ENCODE measurements at regions not wholly inside any gene's neighbourhood (a gene's known extent, or its start where the extent isn't known, plus 50 kb on each side); places are given as distances from the start of the nearest gene placed in this dataset.

DNA sequence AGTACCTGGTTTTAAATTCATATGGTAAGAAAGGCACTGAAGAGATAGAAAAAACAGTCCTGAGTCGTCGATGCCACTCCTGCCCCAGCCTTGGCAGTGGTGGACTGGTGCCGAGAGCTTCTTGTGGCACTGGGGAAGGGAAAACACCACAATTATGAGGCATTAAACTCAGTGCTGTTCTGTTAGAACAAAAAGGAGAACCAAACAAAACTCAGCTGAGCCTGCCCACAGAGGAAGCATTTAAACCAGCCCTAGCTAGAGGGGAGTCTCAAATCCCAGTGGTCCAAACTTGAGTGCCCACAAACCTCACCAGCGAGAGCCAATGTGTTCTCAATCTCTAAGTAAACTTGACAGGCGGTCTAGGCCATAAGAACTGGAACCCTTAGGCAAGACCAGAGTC, 1254.5 kb upstream of the FAM98A start:
- TF ChIP-seq, protein P1, sequence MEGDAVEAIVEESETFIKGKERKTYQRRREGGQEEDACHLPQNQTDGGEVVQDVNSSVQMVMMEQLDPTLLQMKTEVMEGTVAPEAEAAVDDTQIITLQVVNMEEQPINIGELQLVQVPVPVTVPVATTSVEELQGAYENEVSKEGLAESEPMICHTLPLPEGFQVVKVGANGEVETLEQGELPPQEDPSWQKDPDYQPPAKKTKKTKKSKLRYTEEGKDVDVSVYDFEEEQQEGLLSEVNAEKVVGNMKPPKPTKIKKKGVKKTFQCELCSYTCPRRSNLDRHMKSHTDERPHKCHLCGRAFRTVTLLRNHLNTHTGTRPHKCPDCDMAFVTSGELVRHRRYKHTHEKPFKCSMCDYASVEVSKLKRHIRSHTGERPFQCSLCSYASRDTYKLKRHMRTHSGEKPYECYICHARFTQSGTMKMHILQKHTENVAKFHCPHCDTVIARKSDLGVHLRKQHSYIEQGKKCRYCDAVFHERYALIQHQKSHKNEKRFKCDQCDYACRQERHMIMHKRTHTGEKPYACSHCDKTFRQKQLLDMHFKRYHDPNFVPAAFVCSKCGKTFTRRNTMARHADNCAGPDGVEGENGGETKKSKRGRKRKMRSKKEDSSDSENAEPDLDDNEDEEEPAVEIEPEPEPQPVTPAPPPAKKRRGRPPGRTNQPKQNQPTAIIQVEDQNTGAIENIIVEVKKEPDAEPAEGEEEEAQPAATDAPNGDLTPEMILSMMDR (IDR thresholded peaks at IDR 0.05; ENCODE audit: insufficient read depth, low read length, poor library complexity, severe bottlenecking) = no peak
- TF ChIP-seq EZH2phosphoT487 (conservative IDR thresholded peaks at IDR 0.05; ENCODE audit: low read length) = no peak

Data from SU-DHL-6 (cell line).